ENCODE measurements at regions not wholly inside any gene's neighbourhood (a gene's known extent, or its start where the extent isn't known, plus 50 kb on each side); places are given as distances from the start of the nearest gene placed in this dataset.

GRCh38 chr15:39088156-39088555 is 492.7 kb upstream of the THBS1 start:
- no peaks in the 10 kb centered on the region for H3K27me3 ChIP-seq (ENCODE audit: insufficient read depth)
- no peaks in the 10 kb centered on the region for H3K36me3 ChIP-seq (replicated peaks in 1 of 2; ENCODE audit: control insufficient read depth in 1 of 2, insufficient read depth in 2 of 2, low read length in 1 of 2)
- no peak overlapping the region for H3K4me2 ChIP-seq
- no peaks in the 10 kb centered on the region for H4K20me1 ChIP-seq (ENCODE audit: insufficient read depth)
- no peak overlapping the region for H3K4me3 ChIP-seq (ENCODE audit: low read depth in 2 of 2, low read length in 1 of 2)
- H3K79me2 ChIP-seq (ENCODE audit: insufficient read depth): no peaks in the 10 kb centered on the region
- H3F3A ChIP-seq (replicated peaks; ENCODE audit: insufficient read depth): no peaks in the 10 kb centered on the region
- no peaks in the 10 kb centered on the region for H3K9me3 ChIP-seq
- H3K27ac ChIP-seq (ENCODE audit: low read depth in 2 of 2, low read length in 1 of 2): no peak overlapping the region
- H3K4me1 ChIP-seq (ENCODE audit: control insufficient read depth in 1 of 2, insufficient read depth in 2 of 2, low read depth in 1 of 2, low read length in 1 of 2): peaks cover 0 to 20% of the 10 kb centered on the region in 2 experiments; a peak in 2 of 4 replicates
- H3K9ac ChIP-seq: no peak overlapping the region
- 20% methylated on average over 1 of the region's 1 CpG for WGBS (ENCODE audit: low lambda C conversion rate)
- POLR2A ChIA-PET: no interaction called here
- H2AFZ ChIP-seq (ENCODE audit: low read depth): no peak overlapping the region
- CTCF ChIA-PET: no interaction called here
- DNase-seq: no peak
- H3K9me2 ChIP-seq: no peaks in the 10 kb centered on the region
- TF ChIP-seq EP300 (IDR thresholded peaks at IDR 0.05; ENCODE audit: borderline replicate concordance in 1 of 2, low read depth in 1 of 2, low read length in 1 of 2) (0 out of 4 replicates have a peak, but pooled peaks of 1 of the 2 experiments have one; percentile 8), GATA2 (CRISPR knock-in tag; IDR thresholded peaks at IDR 0.05) (no peak), MEF2A (IDR thresholded peaks at IDR 0.05; ENCODE audit: borderline replicate concordance, low read depth) (no peak), GABPA (IDR thresholded peaks at IDR 0.05; ENCODE audit: low read depth) (no peak), REST (IDR thresholded peaks at IDR 0.05; ENCODE audit: low read depth, low read length) (no peak)

DNA sequence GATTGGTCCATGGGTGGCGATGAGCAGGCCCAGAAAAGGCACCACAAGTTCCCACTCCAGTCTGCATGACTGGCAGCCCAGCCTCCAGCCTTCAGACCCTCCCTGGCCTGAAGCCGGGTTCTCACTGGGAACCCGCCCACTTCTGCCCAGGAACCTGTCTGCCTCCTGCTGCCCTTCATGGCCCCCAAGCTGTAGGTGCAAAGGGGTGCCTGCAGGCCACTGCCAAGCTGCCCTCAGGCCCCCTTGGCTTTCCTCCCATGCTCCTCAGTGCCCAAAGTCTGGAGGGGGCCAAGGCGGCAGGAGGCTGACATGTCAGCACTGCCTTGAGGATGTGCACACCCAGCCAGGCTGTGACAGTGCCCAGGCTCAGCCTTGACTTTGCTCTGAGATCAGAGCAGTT is 488.5 kb upstream of the THBS1 start:
- Histone ChIP-seq H3K27me3 (ENCODE audit: insufficient read depth) (no peaks in the 10 kb centered on the region), H3K9me3 (no peaks in the 10 kb centered on the region), H2AFZ (ENCODE audit: low read depth) (no peak overlapping the region), H3F3A (replicated peaks; ENCODE audit: insufficient read depth) (no peaks in the 10 kb centered on the region), H3K4me2 (no peak overlapping the region), H3K9me2 (no peaks in the 10 kb centered on the region), H3K9ac (no peak overlapping the region), H3K27ac (ENCODE audit: low read depth in 2 of 2, low read length in 1 of 2) (no peak overlapping the region), H3K36me3 (replicated peaks in 1 of 2; ENCODE audit: control insufficient read depth in 1 of 2, insufficient read depth in 2 of 2, low read length in 1 of 2) (no peaks in the 10 kb centered on the region), H4K20me1 (ENCODE audit: insufficient read depth) (no peaks in the 10 kb centered on the region), H3K4me1 (ENCODE audit: control insufficient read depth in 1 of 2, insufficient read depth in 2 of 2, low read depth in 1 of 2, low read length in 1 of 2) (peaks cover 4 to 16% of the 10 kb centered on the region in 2 experiments; a peak in 3 of 4 replicates), H3K79me2 (ENCODE audit: insufficient read depth) (no peaks in the 10 kb centered on the region), H3K4me3 (ENCODE audit: low read depth in 2 of 2, low read length in 1 of 2) (no peak overlapping the region)
- DNase-seq: no peak
- ChIA-PET CTCF (no interaction called here), POLR2A (interaction anchor here (0.6 kb wide), 1 partner anchor 10 kb away, joined by 3 read pairs; no protein-coding TSS in a partner anchor)
- WGBS (ENCODE audit: low lambda C conversion rate): 96% methylated on average over 4 of the region's 4 CpGs
- no peak for TF ChIP-seq FOXJ3 (CRISPR knock-in tag; IDR thresholded peaks at IDR 0.05)
- TF ChIP-seq SIN3A (IDR thresholded peaks at IDR 0.05; ENCODE audit: borderline replicate concordance, low read depth, low read length): no peak

- peaks cover 4 to 16% of the 10 kb centered on the region in 2 experiments; a peak in 3 of 4 replicates for H3K4me1 ChIP-seq (ENCODE audit: control insufficient read depth in 1 of 2, insufficient read depth in 2 of 2, low read depth in 1 of 2, low read length in 1 of 2)
- H4K20me1 ChIP-seq (ENCODE audit: insufficient read depth): no peaks in the 10 kb centered on the region
- no peaks in the 10 kb centered on the region for H3K9me2 ChIP-seq
- H2AFZ ChIP-seq (ENCODE audit: low read depth): no peak overlapping the region
- H3K79me2 ChIP-seq (ENCODE audit: insufficient read depth): no peaks in the 10 kb centered on the region
- DNase-seq: no peak
- no peak overlapping the region for H3K27ac ChIP-seq (ENCODE audit: low read depth in 2 of 2, low read length in 1 of 2)
- H3K9ac ChIP-seq: no peak overlapping the region
- no peaks in the 10 kb centered on the region for H3K9me3 ChIP-seq
- ChIA-PET CTCF (no interaction called here), POLR2A (interaction anchor here (0.6 kb wide), 1 partner anchor 11 kb away, joined by 3 read pairs; no protein-coding TSS in a partner anchor)
- no peaks in the 10 kb centered on the region for H3K27me3 ChIP-seq (ENCODE audit: insufficient read depth)
- TF ChIP-seq TEAD4 (IDR thresholded peaks at IDR 0.05; ENCODE audit: borderline replicate concordance, insufficient read depth) (no peak), MXI1 (IDR thresholded peaks at IDR 0.05; ENCODE audit: low read depth, low read length) (no peak), MAX (IDR thresholded peaks at IDR 0.05; ENCODE audit: low read depth) (no peak), NRF1 (IDR thresholded peaks at IDR 0.05; ENCODE audit: low read depth, low read length) (no peak)
- H3F3A ChIP-seq (replicated peaks; ENCODE audit: insufficient read depth): no peaks in the 10 kb centered on the region
- no peaks in the 10 kb centered on the region for H3K36me3 ChIP-seq (replicated peaks in 1 of 2; ENCODE audit: control insufficient read depth in 1 of 2, insufficient read depth in 2 of 2, low read length in 1 of 2)
- no peak overlapping the region for H3K4me2 ChIP-seq
- WGBS (ENCODE audit: low lambda C conversion rate): 100% methylated on average over 1 of the region's 2 CpGs
- no peak overlapping the region for H3K4me3 ChIP-seq (ENCODE audit: low read depth in 2 of 2, low read length in 1 of 2)
Observed at GRCh38 chr15:39092761-39093160, 488.1 kb upstream of the THBS1 start.

Measured in SK-N-SH (cell line).